SK-N-MC (cell line): ENCODE measurements at regions not wholly inside any gene's neighbourhood (a gene's known extent, or its start where the extent isn't known, plus 50 kb on each side); places are given as distances from the start of the nearest gene placed in this dataset.

Experiments
- EZH2 ChIP-seq: fragments of 200-600 bp; sonication (generic); IDR thresholded peaks from one replicate; pipeline ENCODE4 v1.6.1; 2017; ENCODE audit warnings: antibody characterized with exemption
- FOXP2 ChIP-seq: optimal IDR thresholded peaks from 2 replicates; pipeline ENCODE3; 2011; ENCODE audit warnings: mild to moderate bottlenecking, moderate library complexity; ENCODE audit not compliant: insufficient read depth; ENCODE audit errors: extremely low read length, control extremely low read depth
- POLR2AphosphoS5 ChIP-seq: IDR thresholded peaks from 2 replicates; pipeline ENCODE4 v1.6.1; 2012; ENCODE audit warnings: mild to moderate bottlenecking, low read depth, low read length, borderline replicate concordance

GRCh38 chr1:228989676-228989991 lies 254.4 kb downstream of the RHOU start:
- TF ChIP-seq EZH2 = no peak
- TF ChIP-seq FOXP2 = no peak
- no peak for TF ChIP-seq POLR2AphosphoS5
